Globus pallidus (tissue), 1 donor: ENCODE measurements at regions not wholly inside any gene's neighbourhood (a gene's known extent, or its start where the extent isn't known, plus 50 kb on each side); places are given as distances from the start of the nearest gene placed in this dataset.
"Not testable (repeated sequence)": the region's sequence is repeated elsewhere in the genome, so short reads cannot be mapped to it uniquely, and the experiment has no call there.

Source experiments
- DNase-seq: peaks from one replicate; pipeline ENCODE4 v3.0.0-alpha.2; 2015; ENCODE audit warnings: low spot score

DNA sequence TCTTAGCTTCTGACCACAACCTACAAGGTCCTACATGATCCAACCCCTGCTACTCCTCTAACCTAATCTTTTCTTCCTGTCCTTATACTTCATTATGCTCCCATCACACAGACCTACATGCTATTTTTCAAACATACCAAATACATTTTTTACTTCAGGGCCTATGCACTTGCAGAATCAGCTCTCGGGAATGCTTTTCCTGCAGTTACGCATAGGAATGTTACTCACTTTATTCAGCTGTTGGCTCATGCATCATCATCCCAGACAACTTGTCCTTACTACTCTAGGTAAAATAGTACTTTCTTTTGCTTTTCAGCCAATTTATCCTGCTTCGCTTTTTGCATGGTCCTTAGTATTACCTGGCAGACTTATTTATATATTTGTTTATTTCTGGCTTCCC is 105.6 kb downstream of the OXSM start:
- no peak for DNase-seq

DNA sequence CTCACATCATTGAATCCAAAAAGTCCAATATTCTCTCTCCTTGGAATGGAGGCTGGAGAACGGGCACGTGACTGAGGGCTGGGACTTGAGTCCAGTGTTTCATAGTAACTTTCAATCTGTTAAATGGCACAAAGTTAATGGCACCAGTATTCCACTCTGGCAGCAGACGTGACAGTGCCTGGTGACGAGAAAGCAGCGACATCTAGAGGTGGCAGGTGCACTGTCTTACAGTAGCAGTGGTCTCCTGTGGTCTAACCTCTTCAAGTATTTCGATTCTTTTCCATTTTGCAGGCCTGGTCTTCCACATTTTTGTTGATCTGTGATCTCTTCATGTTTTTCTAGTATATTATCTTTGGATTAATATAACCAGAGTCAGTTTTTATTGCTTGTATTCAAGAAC is 107.1 kb downstream of the OXSM start:
- DNase-seq, result no peak

DNA sequence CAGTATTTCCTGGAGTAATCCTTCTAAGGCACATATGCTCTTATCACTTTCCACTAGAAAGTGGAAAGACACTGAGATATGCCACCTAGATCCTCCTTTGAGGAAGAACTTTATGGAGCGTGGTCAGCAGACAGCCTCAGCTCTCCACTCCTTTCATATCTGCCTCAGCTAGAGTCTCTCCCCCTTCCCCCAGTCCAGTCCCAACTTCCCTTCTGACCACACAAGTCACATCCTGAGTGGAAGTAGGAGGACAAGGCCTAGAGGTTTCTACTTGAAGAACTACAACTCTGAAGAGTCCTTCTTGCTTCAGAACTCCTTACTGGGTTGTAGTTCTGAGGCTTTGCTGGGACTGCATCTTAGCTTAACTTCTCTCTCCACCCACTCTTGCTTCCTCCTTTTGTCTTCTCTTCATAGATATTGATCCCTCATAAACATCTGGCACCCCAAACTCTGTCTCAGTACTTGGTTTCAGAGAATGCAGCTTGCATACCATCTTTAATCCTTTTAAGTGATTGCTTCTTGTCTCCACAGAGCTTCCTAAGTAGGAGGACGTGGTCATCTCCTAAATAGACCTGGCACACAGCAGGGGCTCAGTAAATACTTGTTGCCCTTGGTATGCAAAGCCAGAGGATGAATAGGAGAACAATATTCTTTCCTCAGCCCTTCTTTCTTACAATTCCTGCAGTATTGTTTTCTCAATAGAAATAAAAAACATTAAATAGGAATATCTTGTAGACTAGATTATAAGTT is 109.6 kb downstream of the OXSM start:
- no peak for DNase-seq

DNA sequence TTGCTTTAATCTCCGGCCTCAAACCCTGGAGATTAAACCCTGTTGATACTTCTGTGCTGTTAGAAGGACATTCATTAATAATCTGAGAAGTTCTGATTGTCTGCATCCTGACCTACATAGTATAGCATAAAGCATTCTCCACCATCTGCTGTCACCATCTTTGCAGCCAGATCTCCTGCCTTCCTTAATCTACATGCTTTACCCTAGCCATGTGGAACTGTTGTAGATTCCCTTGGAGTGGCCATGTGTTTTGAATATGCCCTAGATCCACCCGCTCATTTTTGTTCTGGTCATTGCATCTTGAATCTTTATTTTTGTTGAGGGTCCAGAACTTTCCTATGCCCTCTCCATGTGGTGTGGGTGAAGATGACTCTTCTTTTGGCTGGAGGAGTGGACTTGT is 110.3 kb downstream of the OXSM start:
- no peak for DNase-seq

DNA sequence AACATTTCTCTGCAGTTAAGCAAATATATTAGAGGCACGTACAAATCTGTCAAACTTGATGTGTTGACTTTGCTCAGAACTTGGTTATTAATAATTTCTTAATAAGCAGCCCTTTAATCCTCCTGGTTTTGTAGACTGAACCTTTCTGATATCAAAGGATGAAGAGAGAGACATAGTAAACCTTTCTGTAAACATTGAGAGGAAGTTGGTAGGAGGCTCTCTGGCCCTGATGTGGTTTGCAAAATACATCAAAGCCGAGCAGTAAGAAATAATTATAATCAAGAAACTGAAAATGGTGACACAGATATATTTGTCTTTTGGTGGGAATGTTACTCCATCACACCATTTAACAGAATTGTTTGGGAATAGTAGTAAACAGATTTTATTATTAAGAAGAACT is 111.9 kb downstream of the OXSM start:
- no peak for DNase-seq

DNA sequence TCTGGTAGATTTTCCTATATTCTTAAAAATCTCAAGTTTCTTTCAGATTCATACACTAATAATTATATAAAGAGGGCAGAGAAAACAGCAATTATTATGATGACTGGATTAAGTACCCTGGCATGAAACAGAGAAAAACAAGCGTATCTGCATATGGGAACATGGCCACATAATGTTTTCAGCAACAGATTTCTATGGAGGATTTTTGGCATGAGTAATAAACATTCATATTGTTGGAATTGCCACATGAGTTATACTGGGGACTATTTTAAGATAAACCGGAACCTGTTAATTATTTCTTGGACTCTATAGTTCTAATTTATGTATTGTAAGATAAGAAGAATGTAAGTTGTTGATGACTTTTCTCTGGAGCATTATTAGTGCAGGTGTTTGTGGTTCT is 112.7 kb downstream of the OXSM start:
- DNase-seq, result no peak

DNA sequence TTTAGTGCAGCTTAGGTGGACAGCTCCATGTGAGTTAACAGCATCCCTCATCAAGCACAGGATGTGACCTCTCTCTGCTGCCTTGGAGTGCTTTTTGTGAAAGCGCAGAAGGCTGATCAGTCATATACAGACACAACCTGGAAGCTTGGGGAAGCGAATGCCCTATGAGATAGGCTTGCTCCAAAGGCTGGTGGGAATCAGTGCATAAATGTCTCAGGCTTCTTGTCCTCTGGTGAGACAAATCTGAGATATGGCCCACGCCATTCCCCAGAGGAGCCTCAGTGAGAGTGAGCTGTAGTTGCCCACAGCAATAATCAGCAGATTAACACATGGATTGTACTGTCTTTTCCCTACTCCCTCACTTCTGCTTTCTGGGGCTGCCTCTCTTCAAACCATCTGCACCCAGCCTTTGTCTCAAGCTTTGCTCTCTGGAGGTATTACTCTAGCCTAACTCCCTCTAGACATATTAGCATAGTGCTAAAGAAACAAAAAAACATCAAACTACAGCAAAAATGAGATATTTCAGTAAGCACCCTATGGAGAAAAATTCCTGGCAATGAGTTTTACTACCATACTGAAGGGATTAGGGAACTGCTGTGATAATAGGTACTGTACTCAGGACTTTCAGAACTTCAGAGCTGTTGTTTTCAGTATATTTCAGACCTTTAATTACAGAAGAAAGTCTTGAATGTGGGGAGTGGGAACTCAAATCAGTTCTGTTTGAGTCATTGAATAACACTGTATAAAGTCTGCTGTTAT is 113.7 kb downstream of the OXSM start:
- DNase-seq, result no peak

DNA sequence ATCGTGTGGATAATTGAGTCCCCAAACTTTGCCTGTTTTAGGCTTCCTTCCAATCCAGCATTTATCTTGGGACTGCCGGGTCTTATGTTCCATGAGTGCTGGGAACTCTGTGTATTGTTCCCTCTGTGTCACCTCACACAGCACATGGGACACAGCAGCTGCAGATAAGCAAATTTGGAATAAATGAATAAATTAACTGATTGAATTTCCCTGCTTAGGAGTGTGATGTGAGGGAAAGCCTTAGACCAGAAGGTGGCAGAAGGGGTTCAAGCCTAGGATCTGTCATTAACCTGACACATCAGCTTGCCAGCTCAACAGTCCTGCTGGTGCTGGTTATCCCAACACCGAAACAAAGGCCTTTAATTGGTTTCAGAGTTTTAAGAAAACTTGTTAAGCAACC is 114.3 kb downstream of the OXSM start:
- DNase-seq, result no peak

DNA sequence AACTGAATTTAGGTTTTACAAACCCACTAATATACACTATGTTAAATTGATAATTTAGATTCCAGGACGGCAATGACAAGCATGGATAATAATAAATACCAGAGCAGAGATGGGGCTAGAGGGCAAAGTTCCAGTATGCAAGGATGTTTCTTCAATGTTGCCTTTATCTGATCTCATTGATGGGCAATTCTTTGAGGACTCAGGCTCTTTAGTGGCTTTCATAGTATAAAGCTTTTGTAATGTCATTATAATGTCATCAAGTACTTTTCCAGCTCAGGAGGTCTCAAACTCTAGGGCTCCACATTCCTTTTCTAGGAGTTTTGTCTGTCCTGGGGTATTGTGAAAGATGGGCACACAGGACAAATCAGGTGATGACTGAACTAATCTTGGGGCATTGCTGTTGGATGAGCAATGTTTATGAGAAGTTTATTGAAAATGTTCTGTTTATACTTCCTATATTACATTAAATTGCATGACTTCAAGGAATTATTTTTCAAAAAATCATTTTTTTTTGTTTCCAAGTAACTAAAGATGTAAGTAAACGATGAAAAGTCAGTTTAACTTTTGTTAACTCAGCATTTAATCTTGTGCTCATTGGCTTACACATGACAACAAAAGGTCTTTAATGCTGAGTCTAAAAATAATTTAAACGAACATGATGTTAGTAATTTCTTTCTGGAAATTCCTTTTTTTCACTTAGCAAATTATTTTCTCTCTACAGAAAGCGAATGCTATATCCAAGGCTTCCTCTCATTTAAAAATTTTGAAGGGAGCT is 116.4 kb downstream of the OXSM start:
- DNase-seq, result no peak

DNA sequence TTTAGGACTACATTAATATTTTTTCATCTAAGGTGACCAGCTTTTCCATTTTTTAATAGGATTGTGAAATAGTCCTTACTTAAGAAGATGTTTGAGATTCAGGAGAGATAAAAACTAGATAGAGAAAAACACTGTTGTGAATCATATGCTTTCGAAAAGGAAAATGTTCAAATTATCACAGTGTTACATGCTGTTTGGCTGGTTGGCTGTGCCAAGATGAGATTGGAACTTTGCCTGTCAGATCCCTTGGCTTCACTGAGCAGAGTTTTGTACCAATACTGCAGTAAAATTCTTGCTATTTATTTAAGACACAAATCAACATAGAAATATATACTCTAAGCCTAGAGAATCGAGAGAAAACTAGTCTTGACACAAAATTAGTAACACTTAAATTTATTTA is 117.2 kb downstream of the OXSM start:
- no peak for DNase-seq

DNA sequence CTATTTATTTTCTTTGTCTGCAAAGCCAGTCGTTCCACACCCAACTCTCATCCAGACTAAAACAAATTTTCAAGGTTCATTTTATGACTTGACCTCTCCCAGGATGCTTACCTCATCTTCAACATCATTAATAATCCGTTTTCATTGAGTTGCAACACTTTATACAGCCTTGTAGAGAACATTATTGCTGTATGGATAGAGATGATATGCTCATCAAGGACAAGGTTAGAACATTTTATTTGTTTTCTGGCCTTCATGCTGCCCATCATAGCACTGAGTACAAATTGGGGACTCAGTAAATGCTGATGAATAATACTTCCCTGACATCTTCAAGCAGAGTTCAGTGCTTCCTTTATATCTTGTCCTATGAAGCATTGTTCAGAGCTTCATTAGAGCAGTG is 120.2 kb downstream of the OXSM start:
- DNase-seq, result no peak

DNA sequence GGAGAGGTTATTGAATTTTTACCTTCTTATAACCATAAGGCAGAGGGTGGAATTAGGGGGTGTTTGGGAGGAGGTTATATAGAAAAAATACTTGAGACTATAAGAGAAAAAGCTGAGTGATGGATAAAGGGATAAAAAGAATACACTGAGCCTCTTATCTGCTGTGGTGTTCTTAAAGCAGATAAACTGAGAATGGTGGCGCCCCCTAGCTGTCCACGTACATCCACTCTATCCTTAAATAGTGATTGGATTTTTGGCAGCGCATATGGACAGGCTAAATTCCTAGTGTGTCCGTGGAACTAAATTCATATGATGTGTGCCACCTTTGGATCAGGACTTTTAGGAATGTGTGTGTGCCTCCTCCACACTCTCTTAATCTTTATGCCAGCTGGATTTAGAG is 121.1 kb downstream of the OXSM start:
- peak; percentile 37 for DNase-seq

DNA sequence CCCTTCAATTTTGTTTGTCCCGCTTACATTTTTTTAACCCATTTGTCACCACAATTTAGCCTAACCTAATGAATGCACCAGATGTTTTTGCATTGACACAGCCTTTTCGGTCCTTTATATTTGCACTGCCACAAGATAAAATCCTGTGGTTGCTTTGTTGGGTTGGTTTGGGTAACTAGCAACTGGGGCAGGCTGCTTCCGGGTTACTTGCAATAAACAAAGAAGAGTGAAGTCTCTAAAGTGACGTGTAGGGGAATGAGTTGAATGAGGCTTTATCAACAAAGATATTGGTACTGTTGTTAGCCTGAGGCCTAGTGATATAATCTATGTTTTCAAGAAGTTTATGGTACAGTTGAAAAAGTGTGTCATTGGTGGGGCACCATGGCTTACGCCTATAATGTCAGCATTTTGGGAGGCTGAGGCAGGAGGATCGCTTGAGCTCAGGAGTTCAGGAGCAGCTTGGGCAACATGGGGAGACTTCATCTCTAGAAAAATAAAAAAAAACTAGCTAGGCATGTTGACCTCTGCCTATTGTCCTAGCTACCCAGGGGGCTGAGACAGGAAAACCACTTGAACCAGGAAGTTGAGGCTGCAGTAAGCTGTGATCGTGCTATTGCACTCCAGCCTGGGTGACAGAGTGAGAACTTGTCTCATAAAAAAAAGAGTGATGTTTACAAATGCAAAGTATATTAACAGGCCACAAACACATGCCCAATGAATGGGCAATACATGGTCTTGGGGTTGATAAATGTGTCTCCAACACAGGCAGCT is 121.8 kb downstream of the OXSM start:
- no peak for DNase-seq

DNA sequence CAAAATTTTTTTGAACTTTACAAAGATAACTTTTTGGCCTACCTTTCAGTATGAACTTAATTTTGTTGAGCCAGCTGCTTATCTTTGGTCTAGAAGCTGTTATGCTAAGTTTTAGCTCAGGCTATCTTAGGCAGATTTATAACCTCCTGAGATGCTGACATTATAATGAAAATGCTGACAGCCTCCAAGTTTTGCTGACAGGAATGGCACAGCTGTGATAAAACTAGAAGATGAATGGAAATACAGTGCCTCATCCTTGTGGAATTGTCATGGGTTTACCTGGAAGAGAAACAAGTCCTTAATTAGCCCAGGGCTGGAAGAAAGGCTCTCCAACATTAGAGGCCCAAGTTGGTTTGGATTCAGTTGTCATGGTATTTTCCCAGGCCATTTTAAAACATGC is 123.3 kb downstream of the OXSM start:
- no peak for DNase-seq

DNA sequence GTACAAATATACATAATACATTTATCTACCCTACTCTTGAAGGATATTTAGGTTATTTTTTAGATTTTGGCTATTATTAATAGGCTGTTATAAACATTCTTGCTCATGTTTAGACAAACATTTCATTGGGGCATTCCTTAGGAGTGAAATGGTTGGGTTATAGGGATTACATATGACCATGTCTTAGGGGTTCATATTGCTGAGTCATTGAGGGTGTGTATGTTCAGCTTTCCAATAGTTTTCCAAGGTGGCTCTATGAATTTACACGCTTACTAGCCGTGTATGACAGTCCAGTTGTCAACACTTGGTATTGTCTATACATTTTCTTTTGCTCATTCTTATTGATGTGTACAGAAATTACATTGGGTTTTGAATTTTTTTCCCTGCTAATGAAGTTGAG is 125.8 kb downstream of the OXSM start:
- DNase-seq, result no peak

DNA sequence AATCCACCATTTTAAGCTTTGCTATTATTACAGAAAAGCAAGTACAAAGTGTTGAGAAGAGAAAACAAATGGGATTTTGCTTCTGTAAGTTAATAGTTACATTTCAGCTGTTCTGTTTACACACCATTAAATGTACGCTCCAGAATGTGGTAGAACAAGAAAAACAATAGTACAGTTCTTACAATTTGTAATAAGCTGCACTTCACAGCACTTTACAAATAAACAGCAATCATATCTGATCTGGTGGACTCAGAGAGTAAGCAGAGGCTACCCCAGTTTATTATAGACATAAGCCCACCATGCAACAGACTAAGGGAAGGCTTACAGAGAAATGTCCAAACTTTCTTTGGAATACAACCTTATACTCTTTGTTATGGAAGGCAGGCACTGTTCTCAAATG is 126.4 kb downstream of the OXSM start:
- no peak for DNase-seq

DNA sequence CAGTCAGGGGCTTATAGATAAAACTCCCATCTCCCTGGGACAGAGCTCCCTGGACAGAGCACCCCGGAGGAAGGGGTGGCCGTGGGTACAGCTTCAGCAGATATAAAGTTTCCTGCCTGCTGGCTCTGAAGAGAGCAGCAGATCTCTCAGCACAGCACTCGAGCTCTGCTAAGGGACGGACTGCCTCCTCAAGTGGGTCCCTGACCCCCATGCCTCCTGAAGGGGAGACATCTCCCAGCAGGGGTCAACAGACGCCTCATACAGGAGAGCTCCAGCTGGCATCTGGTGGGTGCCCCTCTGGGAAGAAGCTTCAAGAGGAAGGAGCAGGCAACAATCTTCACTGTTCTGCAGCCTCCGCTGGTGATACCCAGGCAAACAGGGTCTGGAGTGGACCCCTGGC is 142.1 kb downstream of the OXSM start:
- DNase-seq, result not testable (repeated sequence)

DNA sequence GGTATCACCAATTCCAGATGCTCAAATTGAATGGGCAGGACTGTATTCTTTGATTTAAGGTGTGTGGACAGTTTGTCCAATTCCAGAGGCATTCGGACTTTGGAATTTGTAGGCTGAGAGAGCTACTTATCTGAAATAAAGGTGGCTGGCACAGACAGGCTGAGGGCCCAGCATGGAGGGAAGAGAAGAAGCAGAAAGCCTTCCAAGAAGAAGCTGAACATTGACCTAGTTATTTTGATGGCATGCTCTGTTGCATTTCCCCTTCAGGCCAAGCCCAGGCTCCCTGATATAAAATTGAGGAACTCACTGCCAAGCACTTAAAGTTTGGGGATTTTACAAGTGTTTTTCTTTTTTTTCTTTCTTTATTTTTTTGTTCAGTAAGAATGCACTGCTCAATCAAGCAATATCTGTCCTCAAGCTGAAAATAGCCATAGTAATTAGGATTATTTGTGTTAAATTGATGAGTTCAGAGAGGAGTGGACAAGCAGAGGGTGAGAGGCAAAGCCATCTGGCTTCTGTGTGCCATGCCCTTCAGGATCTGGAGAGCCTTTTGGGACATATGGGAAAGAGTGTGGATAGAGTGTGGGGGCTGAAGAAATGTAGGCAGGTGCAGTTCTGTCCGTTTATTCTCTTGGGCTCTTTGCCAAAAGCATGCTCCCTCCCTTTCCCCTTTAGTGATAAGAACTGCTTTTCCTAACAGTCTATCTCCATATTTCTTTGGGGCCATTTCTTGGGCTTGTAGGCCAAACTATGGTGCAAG is 148.9 kb downstream of the OXSM start:
- no peak for DNase-seq

DNA sequence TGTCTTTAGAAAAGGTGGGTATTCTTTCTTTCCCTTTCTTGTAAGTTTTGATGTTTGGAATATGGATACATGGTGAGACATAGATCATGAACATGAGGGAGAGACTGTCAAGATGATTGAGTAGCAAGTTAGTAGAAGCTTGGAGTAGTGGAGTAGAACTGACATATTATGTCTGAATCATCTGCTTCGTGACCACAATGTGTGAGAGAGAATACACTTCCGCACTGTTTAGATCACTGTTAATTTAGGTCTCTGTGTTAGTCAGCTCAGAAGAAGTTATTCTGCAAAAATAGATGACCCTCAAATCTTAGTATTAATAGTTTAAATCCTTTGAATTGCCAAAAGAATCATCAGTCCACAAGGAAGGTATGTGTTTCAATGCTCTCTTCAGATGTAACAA is 151.0 kb downstream of the OXSM start:
- DNase-seq, result no peak

DNA sequence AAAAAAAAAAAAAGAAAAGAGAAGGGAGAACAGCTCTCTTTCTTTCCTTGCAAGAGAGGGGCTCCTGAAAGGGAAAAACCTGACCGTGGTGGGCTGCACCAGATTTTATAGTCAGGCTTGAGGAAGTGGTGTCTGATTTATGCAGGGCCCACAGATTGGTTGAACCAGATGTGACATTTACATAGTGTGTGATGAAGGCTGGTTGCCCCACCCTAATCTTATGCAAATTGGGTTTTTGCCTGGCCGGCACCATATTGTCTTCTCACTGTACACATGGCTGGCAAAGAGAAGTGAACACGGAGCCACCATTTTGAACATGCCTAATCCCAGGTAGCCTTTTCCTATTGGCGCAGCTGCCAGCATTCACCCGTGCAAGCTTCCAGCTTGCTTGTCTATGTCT is 154.4 kb downstream of the OXSM start:
- no peak for DNase-seq

DNA sequence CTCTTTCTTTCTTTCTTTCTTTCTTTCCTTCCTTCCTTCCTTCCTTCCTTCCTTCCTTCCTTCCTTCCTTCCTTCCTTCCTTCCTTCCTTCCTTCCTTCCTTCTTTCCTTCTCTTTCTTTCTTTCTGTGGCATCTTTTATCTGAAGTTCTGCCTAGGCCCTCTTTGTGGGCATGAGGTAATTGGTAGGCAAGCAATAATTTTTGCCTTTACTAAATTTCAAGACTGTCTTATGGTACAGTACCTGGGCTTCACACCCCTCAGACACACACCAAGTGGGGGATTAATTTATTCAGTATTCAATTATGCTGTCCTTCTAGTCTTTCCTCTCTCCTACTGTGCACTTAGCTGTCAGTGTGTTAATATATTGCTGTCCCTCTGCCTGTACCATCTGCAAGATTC is 155.5 kb downstream of the OXSM start:
- no peak for DNase-seq

DNA sequence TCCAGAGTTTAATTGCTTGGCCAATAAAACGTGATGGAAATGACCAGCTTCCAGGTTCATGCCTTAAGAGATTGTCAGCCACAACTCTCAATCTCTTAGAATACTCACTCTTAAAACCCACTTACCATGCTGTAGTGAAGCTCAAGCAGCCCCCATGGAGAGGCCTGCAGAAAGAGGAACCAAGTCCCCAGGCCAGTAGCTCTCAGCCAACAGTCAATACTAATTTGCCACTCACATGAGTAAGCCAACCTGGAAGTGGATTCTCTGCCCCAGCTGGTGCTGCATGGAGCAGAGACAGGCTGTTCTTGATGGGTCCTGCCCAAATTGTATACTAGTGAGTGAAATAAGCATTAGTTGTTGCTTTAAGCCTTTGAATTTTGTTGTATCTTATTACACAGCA is 155.9 kb downstream of the OXSM start:
- no peak for DNase-seq
